K562 (cell line): ENCODE measurements at regions not wholly inside any gene's neighbourhood (a gene's known extent, or its start where the extent isn't known, plus 50 kb on each side); places are given as distances from the start of the nearest gene placed in this dataset.

Experiments used
- BHLHE40 ChIP-seq: IDR thresholded peaks from 2 replicates; pipeline ENCODE4 v1.6.1; 2011; ENCODE audit warnings: low read length, improper control_type of control experiment
- BRD9 ChIP-seq: fragments of 450-650 bp; IDR thresholded peaks from 2 replicates; pipeline ENCODE4 v1.6.1; 2018; ENCODE audit warnings: low read depth; ENCODE audit not compliant: partially characterized antibody
- IRF2 ChIP-seq: sonication (generic); formaldehyde crosslinking; IDR thresholded peaks from 2 replicates; pipeline ENCODE4 v1.8.1; 2022; ENCODE audit warnings: mild to moderate bottlenecking, missing genetic modification reagents
- POLR2AphosphoS5 ChIP-seq: IDR thresholded peaks from 2 replicates; pipeline ENCODE4 v1.6.1; 2011; ENCODE audit warnings: mild to moderate bottlenecking, low read depth, low read length, moderate library complexity; ENCODE audit not compliant: control insufficient read depth, insufficient read depth
- RAD21 ChIP-seq, 2 experiments: fragments of 250-450 bp in 1 of 2; fragments of 450-650 bp in 1 of 2; sonication (Bioruptor Pico) in 1 of 2; formaldehyde crosslinking in 1 of 2; IDR thresholded peaks in 1 of 2; conservative IDR thresholded peaks in 1 of 2; 2 replicates each; pipeline versions ENCODE4 v1.4.0 to v1.8.0; 2020 to 2022; ENCODE audit warnings: mild to moderate bottlenecking in 2 of 2, moderate library complexity in 1 of 2
- RBM39 ChIP-seq: fragments of 200-400 bp; formaldehyde crosslinking; optimal IDR thresholded peaks from 2 replicates; pipeline ENCODE3; 2018; ENCODE audit warnings: low read depth, low read length
- SFPQ ChIP-seq: fragments of 200-400 bp; formaldehyde crosslinking; IDR thresholded peaks from 2 replicates; pipeline ENCODE4 v1.6.1; 2017; ENCODE audit warnings: mild to moderate bottlenecking, low read depth, low read length, moderate library complexity
- SNRNP70 ChIP-seq: fragments of 200-400 bp; formaldehyde crosslinking; optimal IDR thresholded peaks from 2 replicates; pipeline ENCODE3; 2017; ENCODE audit warnings: low read depth, low read length
- ZNF232 ChIP-seq: sonication (generic); formaldehyde crosslinking; IDR thresholded peaks from 2 replicates; pipeline ENCODE4 v1.8.0; 2022; ENCODE audit warnings: mild to moderate bottlenecking, missing genetic modification reagents
- ZNF511 ChIP-seq: sonication (generic); formaldehyde crosslinking; IDR thresholded peaks from 2 replicates; pipeline ENCODE4 v1.8.0; 2022; ENCODE audit warnings: mild to moderate bottlenecking, missing genetic modification reagents
- ZNF699 ChIP-seq: fragments of 250-450 bp; sonication (Bioruptor Pico); IDR thresholded peaks from 2 replicates; pipeline ENCODE4 v1.8.0; 2021; ENCODE audit warnings: mild to moderate bottlenecking, moderate library complexity; ENCODE audit not compliant: insufficient replicate concordance
- TF ChIP-seq, protein P1 (sequence below): sonication (generic); formaldehyde crosslinking; IDR thresholded peaks from 2 replicates; pipeline ENCODE4 v1.8.1; 2023; ENCODE audit warnings: mild to moderate bottlenecking, missing genetic modification reagents
- TF ChIP-seq, protein P2 (sequence below), 3 experiments: IDR thresholded peaks in 2 of 3; conservative IDR thresholded peaks in 1 of 3; 2 replicates each; pipeline ENCODE4 v1.5.1; 2011 to 2012; ENCODE audit warnings: low read length in 3 of 3, mild to moderate bottlenecking in 3 of 3, control low read depth in 2 of 3, improper control_type of control experiment in 1 of 3, inconsistent platforms in 1 of 3, low read depth in 1 of 3, mixed read lengths in 1 of 3, moderate library complexity in 1 of 3; ENCODE audit not compliant: insufficient read depth in 2 of 3
- TF ChIP-seq, protein P3 (sequence below): IDR thresholded peaks from 2 replicates; pipeline ENCODE4 v1.6.1; 2014; ENCODE audit warnings: antibody characterized with exemption

GRCh38 chr4:187090401-187090800, 366.7 kb upstream of the FAT1 start:
- TF ChIP-seq ZNF699 (CRISPR knock-in tag) (no peak), ZNF511 (CRISPR knock-in tag) (no peak), BHLHE40 (no peak), RAD21 (CRISPR knock-in tag; conservative IDR thresholded peaks at IDR 0.05 in 1 of 2, IDR thresholded peaks at IDR 0.05 in 1 of 2) (no peak), POLR2AphosphoS5 (no peak), RBM39 (no peak), SNRNP70 (no peak), ZNF232 (CRISPR knock-in tag) (no peak), IRF2 (no peak), BRD9 (no peak), SFPQ (no peak)
- TF ChIP-seq, protein P1, sequence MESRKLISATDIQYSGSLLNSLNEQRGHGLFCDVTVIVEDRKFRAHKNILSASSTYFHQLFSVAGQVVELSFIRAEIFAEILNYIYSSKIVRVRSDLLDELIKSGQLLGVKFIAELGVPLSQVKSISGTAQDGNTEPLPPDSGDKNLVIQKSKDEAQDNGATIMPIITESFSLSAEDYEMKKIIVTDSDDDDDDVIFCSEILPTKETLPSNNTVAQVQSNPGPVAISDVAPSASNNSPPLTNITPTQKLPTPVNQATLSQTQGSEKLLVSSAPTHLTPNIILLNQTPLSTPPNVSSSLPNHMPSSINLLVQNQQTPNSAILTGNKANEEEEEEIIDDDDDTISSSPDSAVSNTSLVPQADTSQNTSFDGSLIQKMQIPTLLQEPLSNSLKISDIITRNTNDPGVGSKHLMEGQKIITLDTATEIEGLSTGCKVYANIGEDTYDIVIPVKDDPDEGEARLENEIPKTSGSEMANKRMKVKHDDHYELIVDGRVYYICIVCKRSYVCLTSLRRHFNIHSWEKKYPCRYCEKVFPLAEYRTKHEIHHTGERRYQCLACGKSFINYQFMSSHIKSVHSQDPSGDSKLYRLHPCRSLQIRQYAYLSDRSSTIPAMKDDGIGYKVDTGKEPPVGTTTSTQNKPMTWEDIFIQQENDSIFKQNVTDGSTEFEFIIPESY (CRISPR knock-in tag), result no peak
- TF ChIP-seq, protein P2, sequence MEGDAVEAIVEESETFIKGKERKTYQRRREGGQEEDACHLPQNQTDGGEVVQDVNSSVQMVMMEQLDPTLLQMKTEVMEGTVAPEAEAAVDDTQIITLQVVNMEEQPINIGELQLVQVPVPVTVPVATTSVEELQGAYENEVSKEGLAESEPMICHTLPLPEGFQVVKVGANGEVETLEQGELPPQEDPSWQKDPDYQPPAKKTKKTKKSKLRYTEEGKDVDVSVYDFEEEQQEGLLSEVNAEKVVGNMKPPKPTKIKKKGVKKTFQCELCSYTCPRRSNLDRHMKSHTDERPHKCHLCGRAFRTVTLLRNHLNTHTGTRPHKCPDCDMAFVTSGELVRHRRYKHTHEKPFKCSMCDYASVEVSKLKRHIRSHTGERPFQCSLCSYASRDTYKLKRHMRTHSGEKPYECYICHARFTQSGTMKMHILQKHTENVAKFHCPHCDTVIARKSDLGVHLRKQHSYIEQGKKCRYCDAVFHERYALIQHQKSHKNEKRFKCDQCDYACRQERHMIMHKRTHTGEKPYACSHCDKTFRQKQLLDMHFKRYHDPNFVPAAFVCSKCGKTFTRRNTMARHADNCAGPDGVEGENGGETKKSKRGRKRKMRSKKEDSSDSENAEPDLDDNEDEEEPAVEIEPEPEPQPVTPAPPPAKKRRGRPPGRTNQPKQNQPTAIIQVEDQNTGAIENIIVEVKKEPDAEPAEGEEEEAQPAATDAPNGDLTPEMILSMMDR (IDR thresholded peaks at IDR 0.05 in 2 of 3, conservative IDR thresholded peaks at IDR 0.05 in 1 of 3; ENCODE audit: insufficient read depth in 2 of 3, low read depth in 1 of 3, low read length in 3 of 3), result no peak
- TF ChIP-seq, protein P3, sequence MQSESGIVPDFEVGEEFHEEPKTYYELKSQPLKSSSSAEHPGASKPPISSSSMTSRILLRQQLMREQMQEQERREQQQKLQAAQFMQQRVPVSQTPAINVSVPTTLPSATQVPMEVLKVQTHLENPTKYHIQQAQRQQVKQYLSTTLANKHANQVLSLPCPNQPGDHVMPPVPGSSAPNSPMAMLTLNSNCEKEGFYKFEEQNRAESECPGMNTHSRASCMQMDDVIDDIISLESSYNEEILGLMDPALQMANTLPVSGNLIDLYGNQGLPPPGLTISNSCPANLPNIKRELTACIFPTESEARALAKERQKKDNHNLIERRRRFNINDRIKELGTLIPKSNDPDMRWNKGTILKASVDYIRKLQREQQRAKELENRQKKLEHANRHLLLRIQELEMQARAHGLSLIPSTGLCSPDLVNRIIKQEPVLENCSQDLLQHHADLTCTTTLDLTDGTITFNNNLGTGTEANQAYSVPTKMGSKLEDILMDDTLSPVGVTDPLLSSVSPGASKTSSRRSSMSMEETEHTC, result no peak
